ENCODE measurements at regions not wholly inside any gene's neighbourhood (a gene's known extent, or its start where the extent isn't known, plus 50 kb on each side); places are given as distances from the start of the nearest gene placed in this dataset.

- no peak overlapping the region for H3K4me2 ChIP-seq (ENCODE audit: low read length)
- no peaks in the 10 kb centered on the region for H3K9me2 ChIP-seq (ENCODE audit: low read depth, low read length)
- H2AFZ ChIP-seq (ENCODE audit: low read length) = no peak overlapping the region
These were observed 98.0 kb upstream of the SLC6A6 start for GRCh38 chr3:14304101-14305045.

GRCh38 chr3:14305324-14305723, 97.1 kb upstream of the SLC6A6 start:
- Histone ChIP-seq H3K4me3 (ENCODE audit: low read depth, low read length, poor library complexity, severe bottlenecking) (no peak overlapping the region), H3K9me2 (ENCODE audit: low read depth, low read length) (no peaks in the 10 kb centered on the region), H3K27ac (ENCODE audit: low read depth, low read length, poor library complexity, severe bottlenecking) (no peak overlapping the region), H3F3A (ENCODE audit: insufficient read depth, low read length) (no peaks in the 10 kb centered on the region), H3K4me2 (ENCODE audit: low read length) (no peak overlapping the region), H4K20me1 (ENCODE audit: insufficient read depth, low read length) (no peaks in the 10 kb centered on the region), H3K9me3 (ENCODE audit: low read length) (no peaks in the 10 kb centered on the region), H3K9ac (ENCODE audit: low read length) (no peak overlapping the region), H2AFZ (ENCODE audit: low read length) (no peak overlapping the region), H3K4me1 (ENCODE audit: insufficient read depth, low read length, severe bottlenecking) (no peaks in the 10 kb centered on the region), H3K36me3 (ENCODE audit: insufficient read depth, low read length) (no peaks in the 10 kb centered on the region), H3K27me3 (ENCODE audit: insufficient read depth, low read length) (peaks cover 7% of the 10 kb centered on the region; the same call in 1 of the 2 replicates), H3K79me2 (ENCODE audit: insufficient read depth, low read length) (no peaks in the 10 kb centered on the region)
- TF ChIP-seq, protein P1, sequence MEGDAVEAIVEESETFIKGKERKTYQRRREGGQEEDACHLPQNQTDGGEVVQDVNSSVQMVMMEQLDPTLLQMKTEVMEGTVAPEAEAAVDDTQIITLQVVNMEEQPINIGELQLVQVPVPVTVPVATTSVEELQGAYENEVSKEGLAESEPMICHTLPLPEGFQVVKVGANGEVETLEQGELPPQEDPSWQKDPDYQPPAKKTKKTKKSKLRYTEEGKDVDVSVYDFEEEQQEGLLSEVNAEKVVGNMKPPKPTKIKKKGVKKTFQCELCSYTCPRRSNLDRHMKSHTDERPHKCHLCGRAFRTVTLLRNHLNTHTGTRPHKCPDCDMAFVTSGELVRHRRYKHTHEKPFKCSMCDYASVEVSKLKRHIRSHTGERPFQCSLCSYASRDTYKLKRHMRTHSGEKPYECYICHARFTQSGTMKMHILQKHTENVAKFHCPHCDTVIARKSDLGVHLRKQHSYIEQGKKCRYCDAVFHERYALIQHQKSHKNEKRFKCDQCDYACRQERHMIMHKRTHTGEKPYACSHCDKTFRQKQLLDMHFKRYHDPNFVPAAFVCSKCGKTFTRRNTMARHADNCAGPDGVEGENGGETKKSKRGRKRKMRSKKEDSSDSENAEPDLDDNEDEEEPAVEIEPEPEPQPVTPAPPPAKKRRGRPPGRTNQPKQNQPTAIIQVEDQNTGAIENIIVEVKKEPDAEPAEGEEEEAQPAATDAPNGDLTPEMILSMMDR (IDR thresholded peaks at IDR 0.05; ENCODE audit: low read length) = no peak
- no peak for TF ChIP-seq EZH2 (IDR thresholded peaks at IDR 0.05; ENCODE audit: borderline replicate concordance, low read length)

More at GRCh38 chr3:14304101-14305045, 98.0 kb upstream of the SLC6A6 start:
- no peak for TF ChIP-seq EZH2 (IDR thresholded peaks at IDR 0.05; ENCODE audit: borderline replicate concordance, low read length)
- TF ChIP-seq, protein P1 (IDR thresholded peaks at IDR 0.05; ENCODE audit: low read length) = no peak
- no peaks in the 10 kb centered on the region for H3K9me3 ChIP-seq (ENCODE audit: low read length)
- H3K79me2 ChIP-seq (ENCODE audit: insufficient read depth, low read length) = no peaks in the 10 kb centered on the region
- no peak overlapping the region for H3K27ac ChIP-seq (ENCODE audit: low read depth, low read length, poor library complexity, severe bottlenecking)
- H3K4me3 ChIP-seq (ENCODE audit: low read depth, low read length, poor library complexity, severe bottlenecking) = no peak overlapping the region
- H3K36me3 ChIP-seq (ENCODE audit: insufficient read depth, low read length) = no peaks in the 10 kb centered on the region
- H4K20me1 ChIP-seq (ENCODE audit: insufficient read depth, low read length) = no peaks in the 10 kb centered on the region
- H3K27me3 ChIP-seq (ENCODE audit: insufficient read depth, low read length) = peaks cover 7% of the 10 kb centered on the region; the same call in 1 of the 2 replicates
- H3F3A ChIP-seq (ENCODE audit: insufficient read depth, low read length) = no peaks in the 10 kb centered on the region
- no peaks in the 10 kb centered on the region for H3K4me1 ChIP-seq (ENCODE audit: insufficient read depth, low read length, severe bottlenecking)
- no peak overlapping the region for H3K9ac ChIP-seq (ENCODE audit: low read length)

GRCh38 chr3:14306142-14306541, 96.3 kb upstream of the SLC6A6 start:
- Histone ChIP-seq H2AFZ (ENCODE audit: low read length) (no peak overlapping the region), H3K9me3 (ENCODE audit: low read length) (no peaks in the 10 kb centered on the region), H3K4me1 (ENCODE audit: insufficient read depth, low read length, severe bottlenecking) (no peaks in the 10 kb centered on the region), H3K4me3 (ENCODE audit: low read depth, low read length, poor library complexity, severe bottlenecking) (no peak overlapping the region), H3K9ac (ENCODE audit: low read length) (no peak overlapping the region), H4K20me1 (ENCODE audit: insufficient read depth, low read length) (no peaks in the 10 kb centered on the region), H3K9me2 (ENCODE audit: low read depth, low read length) (no peaks in the 10 kb centered on the region), H3K4me2 (ENCODE audit: low read length) (no peak overlapping the region), H3K79me2 (ENCODE audit: insufficient read depth, low read length) (no peaks in the 10 kb centered on the region), H3F3A (ENCODE audit: insufficient read depth, low read length) (no peaks in the 10 kb centered on the region), H3K36me3 (ENCODE audit: insufficient read depth, low read length) (no peaks in the 10 kb centered on the region), H3K27ac (ENCODE audit: low read depth, low read length, poor library complexity, severe bottlenecking) (no peak overlapping the region), H3K27me3 (ENCODE audit: insufficient read depth, low read length) (peaks cover 7% of the 10 kb centered on the region; the same call in 1 of the 2 replicates)
- TF ChIP-seq, protein P1 (IDR thresholded peaks at IDR 0.05; ENCODE audit: low read length) = no peak
- no peak for TF ChIP-seq EZH2 (IDR thresholded peaks at IDR 0.05; ENCODE audit: borderline replicate concordance, low read length)
